ENCODE measurements at regions not wholly inside any gene's neighbourhood (a gene's known extent, or its start where the extent isn't known, plus 50 kb on each side); places are given as distances from the start of the nearest gene placed in this dataset.

GRCh38 chrX:129227366-129227765, 295.9 kb downstream of the SMARCA1 start:
- in situ Hi-C loops (cut with MboI; ENCODE audit: low sequenced_read_pairs, unreplicated experiment), result no loop called here
- no peak for DNase-seq (ENCODE audit: low spot score)
- no peak for TF ChIP-seq CTCF (IDR thresholded peaks at IDR 0.05; ENCODE audit: borderline replicate concordance, control extremely low read depth, extremely low read depth, insufficient read depth, missing control alignments)

GRCh38 chrX:129193357-129193756, 329.9 kb downstream of the SMARCA1 start:
- TF ChIP-seq CTCF (IDR thresholded peaks at IDR 0.05; ENCODE audit: borderline replicate concordance, control extremely low read depth, extremely low read depth, insufficient read depth, missing control alignments), result no peak
- in situ Hi-C loops (cut with MboI; ENCODE audit: low sequenced_read_pairs, unreplicated experiment), result no loop called here
- no peak for DNase-seq (ENCODE audit: low spot score)

GRCh38 chrX:129188231-129188630, 335.1 kb downstream of the SMARCA1 start:
- no peak for TF ChIP-seq CTCF (IDR thresholded peaks at IDR 0.05; ENCODE audit: borderline replicate concordance, control extremely low read depth, extremely low read depth, insufficient read depth, missing control alignments)
- in situ Hi-C loops (cut with MboI; ENCODE audit: low sequenced_read_pairs, unreplicated experiment), result no loop called here
- no peak for DNase-seq (ENCODE audit: low spot score)

- no peak for TF ChIP-seq CTCF (IDR thresholded peaks at IDR 0.05; ENCODE audit: borderline replicate concordance, control extremely low read depth, extremely low read depth, insufficient read depth, missing control alignments)
- in situ Hi-C loops (cut with MboI; ENCODE audit: low sequenced_read_pairs, unreplicated experiment), result no loop called here
- DNase-seq (ENCODE audit: low spot score), result no peak
These were observed 346.6 kb downstream of the SMARCA1 start for GRCh38 chrX:129176710-129177109.

- DNase-seq (ENCODE audit: low spot score), result no peak
- TF ChIP-seq CTCF (IDR thresholded peaks at IDR 0.05; ENCODE audit: borderline replicate concordance, control extremely low read depth, extremely low read depth, insufficient read depth, missing control alignments), result no peak
- in situ Hi-C loops (cut with MboI; ENCODE audit: low sequenced_read_pairs, unreplicated experiment), result no loop called here
These were observed 362.2 kb downstream of the SMARCA1 start for GRCh38 chrX:129161108-129161507.

GRCh38 chrX:129158505-129158904, 364.8 kb downstream of the SMARCA1 start:
- no peak for DNase-seq (ENCODE audit: low spot score)
- in situ Hi-C loops (cut with MboI; ENCODE audit: low sequenced_read_pairs, unreplicated experiment), result no loop called here
- no peak for TF ChIP-seq CTCF (IDR thresholded peaks at IDR 0.05; ENCODE audit: borderline replicate concordance, control extremely low read depth, extremely low read depth, insufficient read depth, missing control alignments)

GRCh38 chrX:129145840-129146272, 377.4 kb downstream of the SMARCA1 start:
- in situ Hi-C loops (cut with MboI; ENCODE audit: low sequenced_read_pairs, unreplicated experiment), result no loop called here
- no peak for TF ChIP-seq CTCF (IDR thresholded peaks at IDR 0.05; ENCODE audit: borderline replicate concordance, control extremely low read depth, extremely low read depth, insufficient read depth, missing control alignments)
- DNase-seq (ENCODE audit: low spot score), result no peak

Data from GM13976 (cell line).